IPS DF 19.7 (cell line): ENCODE measurements at regions not wholly inside any gene's neighbourhood (a gene's known extent, or its start where the extent isn't known, plus 50 kb on each side); places are given as distances from the start of the nearest gene placed in this dataset.
A peak's percentile ranks its signal among the peaks of the same experiment; 100 is the strongest.

Experiments
- DNase-seq: peaks from one replicate; pipeline ENCODE4 v3.0.0-alpha.2; 2013; ENCODE audit warnings: low read depth, low spot score

- no peak for DNase-seq
Observed at GRCh38 chr5:63563008-63563917, 399.0 kb downstream of the HTR1A start.

GRCh38 chr5:63555874-63556273, 406.4 kb downstream of the HTR1A start:
- DNase-seq: no peak

GRCh38 chr5:63554191-63554590, 408.1 kb downstream of the HTR1A start:
- no peak for DNase-seq

- no peak for DNase-seq
Observed at GRCh38 chr5:63553073-63553472, 409.2 kb downstream of the HTR1A start.

- no peak for DNase-seq
Observed at GRCh38 chr5:63535840-63536602, 426.2 kb downstream of the HTR1A start.

GRCh38 chr5:63524281-63524680, 438.0 kb downstream of the HTR1A start:
- no peak for DNase-seq

- DNase-seq: no peak
Observed at GRCh38 chr5:63516006-63516405, 446.2 kb downstream of the HTR1A start.

GRCh38 chr5:63500242-63500641, 462.0 kb downstream of the HTR1A start:
- no peak for DNase-seq

GRCh38 chr5:63495225-63495624, 467.0 kb downstream of the HTR1A start:
- DNase-seq: no peak

- no peak for DNase-seq
Observed at GRCh38 chr5:63483338-63483737, 478.9 kb downstream of the HTR1A start.

- no peak for DNase-seq
Observed at GRCh38 chr5:63473335-63473967, 488.8 kb downstream of the HTR1A start.

GRCh38 chr5:63456279-63456678, 506.0 kb downstream of the HTR1A start:
- no peak for DNase-seq

- no peak for DNase-seq
Observed at GRCh38 chr5:63451188-63451587, 511.1 kb downstream of the HTR1A start.

GRCh38 chr5:63439537-63439936, 522.7 kb downstream of the HTR1A start:
- DNase-seq: no peak

GRCh38 chr5:63409737-63410136, 552.5 kb downstream of the HTR1A start:
- no peak for DNase-seq

- no peak for DNase-seq
Observed at GRCh38 chr5:63408984-63409383, 553.3 kb downstream of the HTR1A start.

GRCh38 chr5:63401436-63402046, 560.7 kb downstream of the HTR1A start:
- peak; percentile 15 for DNase-seq

GRCh38 chr5:63400079-63400478, 562.2 kb downstream of the HTR1A start:
- DNase-seq: no peak

GRCh38 chr5:63398346-63398745, 563.9 kb downstream of the HTR1A start:
- DNase-seq: peak; percentile 57

- DNase-seq: peak; percentile 9
Observed at GRCh38 chr5:63388188-63388587, 574.1 kb downstream of the HTR1A start.

GRCh38 chr5:63375851-63376250, 586.4 kb downstream of the HTR1A start:
- DNase-seq: no peak

GRCh38 chr5:63374085-63374484, 588.2 kb downstream of the HTR1A start:
- DNase-seq: no peak
